ENCODE measurements at regions not wholly inside any gene's neighbourhood (a gene's known extent, or its start where the extent isn't known, plus 50 kb on each side); places are given as distances from the start of the nearest gene placed in this dataset.

- intact Hi-C loops (cut with micrococcal nuclease) (no loop called here), dilution Hi-C loops (cut with MboI; ENCODE audit: extremely low pct_ligation_motif_present, low sequenced_read_pairs) (no loop called here)
- TF ChIP-seq POLR2AphosphoS5 (IDR thresholded peaks at IDR 0.05; ENCODE audit: insufficient read depth, low read depth, low read length), result no peak
- no peak for TF ChIP-seq POLR2A (IDR thresholded peaks at IDR 0.05; ENCODE audit: low read depth, low read length)
- TF ChIP-seq JUN (IDR thresholded peaks at IDR 0.05; ENCODE audit: borderline replicate concordance, insufficient read depth, insufficient read length, low read depth), result no peak
- TF ChIP-seq GATA2 (IDR thresholded peaks at IDR 0.05; ENCODE audit: insufficient read depth, insufficient read length, low read depth, low read length), result no peak
- TF ChIP-seq EZH2 (IDR thresholded peaks at IDR 0.05; ENCODE audit: borderline replicate concordance, low read depth, low read length, severe bottlenecking), result no peak
- TF ChIP-seq MYC (IDR thresholded peaks at IDR 0.05; ENCODE audit: low read depth, low read length), result no peak
- no peak for TF ChIP-seq MAX (IDR thresholded peaks at IDR 0.05; ENCODE audit: insufficient read depth, insufficient read length)
- no peak for TF ChIP-seq CTCF (IDR thresholded peaks at IDR 0.05; ENCODE audit: extremely low read depth in 1 of 2, insufficient read depth in 1 of 2, low read depth in 1 of 2, low read length in 2 of 2)
- no TSS peak for BruUV-seq (replicated peaks)
- H3K9me3 ChIP-seq (replicated peaks; ENCODE audit: control insufficient read depth, insufficient read depth, low read length), result no peaks in the 10 kb centered on the region
- H3K4me3 ChIP-seq (replicated peaks in 1 of 3; ENCODE audit: insufficient read depth in 1 of 3, low read depth in 1 of 3, low read length in 3 of 3), result no peak overlapping the region
- H3K27ac ChIP-seq (ENCODE audit: insufficient read depth, low read depth, low read length), result no peak overlapping the region
- no peaks in the 10 kb centered on the region for H3K4me1 ChIP-seq (ENCODE audit: control insufficient read depth, extremely low read depth, insufficient read depth, low read length)
- H4K20me1 ChIP-seq (replicated peaks; ENCODE audit: control insufficient read depth, extremely low read depth, insufficient read depth, low read length), result no peaks in the 10 kb centered on the region
- no peak overlapping the region for H2AFZ ChIP-seq (ENCODE audit: low read depth, low read length)
- H3K36me3 ChIP-seq (ENCODE audit: control insufficient read depth in 2 of 2, extremely low read depth in 1 of 2, insufficient read depth in 2 of 2, low read length in 2 of 2), result no peaks in the 10 kb centered on the region
- no peaks in the 10 kb centered on the region for H3K9me1 ChIP-seq (replicated peaks; ENCODE audit: control insufficient read depth, extremely low read depth, insufficient read depth, low read length)
- peaks cover 0 to 5% of the 10 kb centered on the region in 2 experiments for H3K27me3 ChIP-seq (ENCODE audit: control insufficient read depth in 2 of 2, insufficient read depth in 2 of 2, low read length in 2 of 2)
- no peak for FAIRE-seq
- H3K4me2 ChIP-seq (ENCODE audit: insufficient read depth, low read length), result no peak overlapping the region
- no peak for DNase-seq (ENCODE audit: low read depth, low spot score)
- ChIA-PET CTCF (interaction anchor here (1.4 kb wide), 1 partner anchor 11 kb away, joined by 3 read pairs; no protein-coding TSS in a partner anchor), POLR2A (no interaction called here)
- no peaks in the 10 kb centered on the region for H3K79me2 ChIP-seq (ENCODE audit: control insufficient read depth, insufficient read depth, low read length)
- no peak overlapping the region for H3K9ac ChIP-seq (replicated peaks; ENCODE audit: extremely low read depth, insufficient read depth, low read length)
These were observed 61.3 kb upstream of the NLGN1 start for GRCh38 chr3:173336261-173336660.

Data from endothelial cell of umbilical vein (primary cell).